ENCODE measurements at regions not wholly inside any gene's neighbourhood (a gene's known extent, or its start where the extent isn't known, plus 50 kb on each side); places are given as distances from the start of the nearest gene placed in this dataset.

DNA sequence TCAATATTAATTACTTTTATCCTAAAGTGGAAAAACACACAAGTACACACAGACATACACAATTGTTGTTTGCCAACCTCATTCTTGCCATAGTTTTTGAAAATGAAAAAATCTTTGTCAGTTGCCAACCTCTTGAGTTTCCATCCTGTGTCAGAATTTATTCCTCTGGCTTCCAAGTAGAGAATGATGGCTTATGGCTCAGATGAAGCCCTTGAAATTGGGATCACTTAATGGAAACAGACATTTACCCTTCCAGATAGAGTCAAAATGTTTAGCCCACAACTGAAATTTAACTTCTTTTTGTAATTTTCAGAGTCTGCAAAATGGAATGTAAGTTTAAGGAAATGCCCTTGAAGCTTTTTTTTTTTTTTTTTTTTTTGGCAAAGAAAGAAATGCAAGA lies 321.6 kb upstream of the TNP1 start:
- no peak for DNase-seq (ENCODE audit: low spot score)
- TF ChIP-seq, protein P1, sequence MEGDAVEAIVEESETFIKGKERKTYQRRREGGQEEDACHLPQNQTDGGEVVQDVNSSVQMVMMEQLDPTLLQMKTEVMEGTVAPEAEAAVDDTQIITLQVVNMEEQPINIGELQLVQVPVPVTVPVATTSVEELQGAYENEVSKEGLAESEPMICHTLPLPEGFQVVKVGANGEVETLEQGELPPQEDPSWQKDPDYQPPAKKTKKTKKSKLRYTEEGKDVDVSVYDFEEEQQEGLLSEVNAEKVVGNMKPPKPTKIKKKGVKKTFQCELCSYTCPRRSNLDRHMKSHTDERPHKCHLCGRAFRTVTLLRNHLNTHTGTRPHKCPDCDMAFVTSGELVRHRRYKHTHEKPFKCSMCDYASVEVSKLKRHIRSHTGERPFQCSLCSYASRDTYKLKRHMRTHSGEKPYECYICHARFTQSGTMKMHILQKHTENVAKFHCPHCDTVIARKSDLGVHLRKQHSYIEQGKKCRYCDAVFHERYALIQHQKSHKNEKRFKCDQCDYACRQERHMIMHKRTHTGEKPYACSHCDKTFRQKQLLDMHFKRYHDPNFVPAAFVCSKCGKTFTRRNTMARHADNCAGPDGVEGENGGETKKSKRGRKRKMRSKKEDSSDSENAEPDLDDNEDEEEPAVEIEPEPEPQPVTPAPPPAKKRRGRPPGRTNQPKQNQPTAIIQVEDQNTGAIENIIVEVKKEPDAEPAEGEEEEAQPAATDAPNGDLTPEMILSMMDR (IDR thresholded peaks at IDR 0.05) = no peak
- Histone ChIP-seq H3K4me3 (no peak overlapping the region), H3K27ac (no peak overlapping the region)

DNA sequence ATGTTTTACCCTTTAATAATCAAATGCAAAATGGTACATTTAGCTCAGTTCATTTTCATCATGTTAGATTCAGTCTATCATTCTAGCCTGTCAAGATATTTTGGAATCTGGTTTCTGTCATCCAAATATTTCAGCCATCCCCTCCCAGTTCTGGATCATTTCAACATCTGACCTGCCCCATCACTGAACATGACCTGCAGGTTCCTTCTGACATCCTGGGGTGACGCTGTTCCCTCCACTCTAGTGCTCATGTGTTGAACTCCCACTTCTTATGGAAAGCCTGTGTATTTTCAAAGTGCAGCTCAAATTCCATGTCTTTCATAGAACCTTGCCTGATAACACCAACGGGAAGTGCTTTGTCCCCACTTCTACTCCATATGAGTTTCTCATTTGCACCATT lies 320.0 kb upstream of the TNP1 start:
- Histone ChIP-seq H3K27ac (no peak overlapping the region), H3K4me3 (no peak overlapping the region)
- no peak for DNase-seq (ENCODE audit: low spot score)
- TF ChIP-seq, protein P1 (IDR thresholded peaks at IDR 0.05) = no peak

DNA sequence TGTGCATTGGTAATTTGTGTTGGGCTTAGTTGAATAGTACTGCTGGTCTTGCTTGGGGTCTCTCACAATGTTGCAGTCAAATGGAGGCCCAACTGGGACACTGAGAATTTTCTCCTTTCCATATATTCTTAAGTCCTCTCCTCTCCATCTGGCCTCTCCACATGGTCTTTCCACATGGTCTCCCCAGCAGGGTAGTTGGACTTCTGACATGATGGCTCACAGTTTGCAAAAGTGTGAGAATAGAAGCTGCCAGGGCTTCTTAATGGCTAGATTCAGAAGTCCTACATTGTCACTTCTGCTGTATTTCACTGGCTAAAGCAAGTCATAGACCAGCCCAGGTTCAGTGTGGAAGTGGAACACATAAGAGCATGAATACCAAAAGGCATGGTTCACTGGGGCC lies 318.5 kb upstream of the TNP1 start:
- H3K27ac ChIP-seq = no peak overlapping the region
- DNase-seq (ENCODE audit: low spot score) = no peak
- H3K4me3 ChIP-seq = no peak overlapping the region
- TF ChIP-seq, protein P1 (IDR thresholded peaks at IDR 0.05) = no peak

DNA sequence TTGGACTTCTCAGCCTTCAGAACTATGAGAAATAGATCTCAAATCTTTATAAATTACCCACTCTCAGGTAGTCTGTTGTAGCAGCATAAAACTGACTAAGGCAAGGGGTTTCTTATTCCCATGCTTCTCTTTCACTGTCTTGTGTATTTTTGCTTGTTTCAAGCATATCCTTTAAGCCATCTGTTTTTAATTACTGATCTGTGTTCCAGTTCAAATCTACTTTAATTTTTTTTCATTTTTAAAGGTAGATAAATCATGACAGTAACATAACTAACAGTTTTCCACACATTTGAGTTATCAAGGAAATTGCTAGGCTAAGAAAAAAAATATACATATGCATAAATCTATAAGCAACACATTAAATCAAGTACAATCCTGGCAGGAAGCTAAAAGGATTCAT lies 317.9 kb upstream of the TNP1 start:
- TF ChIP-seq, protein P1 (IDR thresholded peaks at IDR 0.05) = no peak
- DNase-seq (ENCODE audit: low spot score) = no peak
- Histone ChIP-seq H3K4me3 (no peak overlapping the region), H3K27ac (no peak overlapping the region)

DNA sequence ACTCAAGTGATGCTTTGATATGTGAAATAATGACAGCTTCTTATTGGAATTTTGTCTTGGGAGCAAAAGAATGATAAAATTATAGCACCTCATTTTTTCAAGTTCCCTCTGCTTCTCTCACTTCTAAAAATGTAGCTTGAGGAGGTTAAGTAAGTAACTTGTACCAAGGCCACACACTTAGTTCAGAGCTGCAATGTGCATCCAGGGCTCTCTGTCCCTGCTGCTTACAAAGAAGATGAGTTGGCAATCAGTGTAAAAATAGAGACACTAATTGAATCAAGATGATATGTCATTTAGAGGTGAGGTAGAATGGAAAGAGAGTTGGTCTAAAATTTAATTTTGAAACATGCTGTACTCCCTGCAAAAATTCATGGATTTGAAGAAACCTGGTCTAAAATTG lies 312.0 kb upstream of the TNP1 start:
- no peak for DNase-seq (ENCODE audit: low spot score)
- Histone ChIP-seq H3K4me3 (no peak overlapping the region), H3K27ac (no peak overlapping the region)
- TF ChIP-seq, protein P1 (IDR thresholded peaks at IDR 0.05) = no peak

DNA sequence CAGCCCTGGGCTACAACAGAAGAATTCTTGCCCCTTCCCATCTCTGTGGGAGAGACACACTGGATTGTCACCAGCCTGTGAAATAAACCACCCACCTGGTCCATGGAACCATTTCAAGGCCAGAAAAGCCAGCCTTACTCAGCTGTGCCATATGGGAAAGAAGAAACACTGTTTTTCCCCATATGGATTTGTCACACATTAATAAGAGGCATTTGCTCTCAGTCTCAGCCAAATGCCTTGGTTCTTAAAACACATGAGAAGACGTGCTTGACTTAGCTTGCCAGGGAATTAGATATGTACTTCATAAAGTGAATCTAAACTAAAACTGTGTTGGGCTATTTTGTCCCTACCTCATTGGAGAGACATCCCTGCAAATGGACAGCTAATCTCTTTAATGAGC lies 308.6 kb upstream of the TNP1 start:
- no peak for DNase-seq (ENCODE audit: low spot score)
- Histone ChIP-seq H3K4me3 (no peak overlapping the region), H3K27ac (no peak overlapping the region)
- TF ChIP-seq, protein P1 (IDR thresholded peaks at IDR 0.05) = no peak

DNA sequence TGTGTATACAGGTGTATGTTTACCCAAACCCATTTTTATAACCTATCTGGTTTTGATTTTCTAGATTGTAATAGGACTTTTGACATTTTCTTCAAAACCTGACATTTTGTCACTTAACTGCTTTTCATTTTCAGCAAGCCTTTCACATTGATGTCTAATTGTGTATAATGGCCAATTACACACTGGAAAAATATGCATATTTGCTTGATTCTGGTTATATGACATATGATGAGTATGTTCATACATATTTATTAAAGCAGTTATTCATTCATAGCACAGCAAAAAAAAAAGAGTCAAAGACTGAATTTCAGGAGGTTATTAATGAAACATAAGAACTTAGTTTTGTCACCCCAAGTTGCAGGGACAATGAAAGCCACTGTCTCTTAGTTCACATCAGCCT lies 307.7 kb upstream of the TNP1 start:
- no peak for DNase-seq (ENCODE audit: low spot score)
- Histone ChIP-seq H3K4me3 (no peak overlapping the region), H3K27ac (no peak overlapping the region)
- TF ChIP-seq, protein P1 (IDR thresholded peaks at IDR 0.05) = no peak

Data from coronary artery (tissue), 2 donors.